ENCODE measurements at regions not wholly inside any gene's neighbourhood (a gene's known extent, or its start where the extent isn't known, plus 50 kb on each side); places are given as distances from the start of the nearest gene placed in this dataset.
"Not testable (repeated sequence)": the region's sequence is repeated elsewhere in the genome, so short reads cannot be mapped to it uniquely, and the experiment has no call there.

- no peaks in the 10 kb centered on the region for H3K36me3 ChIP-seq
- no peaks in the 10 kb centered on the region for H3K4me1 ChIP-seq (ENCODE audit: control insufficient read depth in 1 of 2, insufficient read depth in 1 of 2, low read depth in 1 of 2, low read length in 1 of 2)
- TF ChIP-seq CTCF (IDR thresholded peaks at IDR 0.05), result no peak
- no peaks in the 10 kb centered on the region for H3K9me3 ChIP-seq
- H3K27me3 ChIP-seq, result no peaks in the 10 kb centered on the region
- H3K4me3 ChIP-seq (ENCODE audit: low read depth in 1 of 2, low read length in 1 of 2), result no peak overlapping the region
- no peak overlapping the region for H3K27ac ChIP-seq
These were observed 167.6 kb downstream of the THBS2 start for GRCh38 chr6:169086020-169086419.

GRCh38 chr6:169085466-169085865 lies 168.2 kb downstream of the THBS2 start:
- no peak for TF ChIP-seq CTCF (IDR thresholded peaks at IDR 0.05)
- Histone ChIP-seq H3K4me3 (ENCODE audit: low read depth in 1 of 2, low read length in 1 of 2) (no peak overlapping the region), H3K27ac (no peak overlapping the region), H3K4me1 (ENCODE audit: control insufficient read depth in 1 of 2, insufficient read depth in 1 of 2, low read depth in 1 of 2, low read length in 1 of 2) (no peaks in the 10 kb centered on the region), H3K27me3 (no peaks in the 10 kb centered on the region), H3K9me3 (no peaks in the 10 kb centered on the region), H3K36me3 (no peaks in the 10 kb centered on the region)

GRCh38 chr6:169084557-169084956 lies 169.1 kb downstream of the THBS2 start:
- H3K27me3 ChIP-seq; H3K9me3 ChIP-seq; H3K27ac ChIP-seq; H3K4me1 ChIP-seq (ENCODE audit: control insufficient read depth in 1 of 2, insufficient read depth in 1 of 2, low read depth in 1 of 2, low read length in 1 of 2); H3K36me3 ChIP-seq; H3K4me3 ChIP-seq (ENCODE audit: low read depth in 1 of 2, low read length in 1 of 2): not testable (repeated sequence)

GRCh38 chr6:169084067-169084466 lies 169.6 kb downstream of the THBS2 start:
- Histone ChIP-seq H3K27me3 (no peaks in the 10 kb centered on the region), H3K36me3 (no peaks in the 10 kb centered on the region), H3K27ac (no peak overlapping the region), H3K4me1 (ENCODE audit: control insufficient read depth in 1 of 2, insufficient read depth in 1 of 2, low read depth in 1 of 2, low read length in 1 of 2) (no peaks in the 10 kb centered on the region), H3K9me3 (no peaks in the 10 kb centered on the region), H3K4me3 (ENCODE audit: low read depth in 1 of 2, low read length in 1 of 2) (no peak overlapping the region)
- no peak for TF ChIP-seq CTCF (IDR thresholded peaks at IDR 0.05)

GRCh38 chr6:169083508-169083874 lies 170.2 kb downstream of the THBS2 start:
- no peaks in the 10 kb centered on the region for H3K36me3 ChIP-seq
- no peak for TF ChIP-seq CTCF (IDR thresholded peaks at IDR 0.05)
- H3K4me1 ChIP-seq (ENCODE audit: control insufficient read depth in 1 of 2, insufficient read depth in 1 of 2, low read depth in 1 of 2, low read length in 1 of 2), result no peaks in the 10 kb centered on the region
- no peak overlapping the region for H3K4me3 ChIP-seq (ENCODE audit: low read depth in 1 of 2, low read length in 1 of 2)
- H3K27me3 ChIP-seq, result no peaks in the 10 kb centered on the region
- H3K27ac ChIP-seq, result no peak overlapping the region
- H3K9me3 ChIP-seq, result no peaks in the 10 kb centered on the region

GRCh38 chr6:169082817-169083507 lies 170.7 kb downstream of the THBS2 start:
- Histone ChIP-seq H3K36me3 (no peaks in the 10 kb centered on the region), H3K4me3 (ENCODE audit: low read depth in 1 of 2, low read length in 1 of 2) (no peak overlapping the region), H3K27ac (no peak overlapping the region), H3K27me3 (no peaks in the 10 kb centered on the region), H3K9me3 (no peaks in the 10 kb centered on the region), H3K4me1 (ENCODE audit: control insufficient read depth in 1 of 2, insufficient read depth in 1 of 2, low read depth in 1 of 2, low read length in 1 of 2) (no peaks in the 10 kb centered on the region)
- TF ChIP-seq CTCF (IDR thresholded peaks at IDR 0.05), result no peak

Data from neutrophil (primary cell).